HUES48 (cell line): ENCODE measurements at regions not wholly inside any gene's neighbourhood (a gene's known extent, or its start where the extent isn't known, plus 50 kb on each side); places are given as distances from the start of the nearest gene placed in this dataset.

ENCODE experiments used
- H3K27ac ChIP-seq: one replicate; pipeline ENCODE4 v1.7.0; 2013; ENCODE audit warnings: low read depth, low read length, inconsistent platforms
- H3K27me3 ChIP-seq: 2 replicates; pipeline ENCODE4 v1.6.1; 2013; ENCODE audit warnings: mild to moderate bottlenecking, low read length; ENCODE audit not compliant: control insufficient read depth, insufficient read depth
- H3K36me3 ChIP-seq: 2 replicates; pipeline ENCODE4 v1.6.1; 2013; ENCODE audit warnings: low read length; ENCODE audit not compliant: control insufficient read depth, insufficient read depth
- H3K4me1 ChIP-seq: 2 replicates; pipeline ENCODE4 v1.6.1; 2013; ENCODE audit warnings: mild to moderate bottlenecking, low read length; ENCODE audit not compliant: control insufficient read depth, insufficient read depth
- H3K4me3 ChIP-seq: 2 replicates; pipeline ENCODE4 v1.5.1; 2013; ENCODE audit warnings: mild to moderate bottlenecking, low read depth, low read length
- H3K9ac ChIP-seq: 2 replicates; pipeline ENCODE4 v1.6.1; 2013; ENCODE audit warnings: mild to moderate bottlenecking, low read depth, low read length, moderate library complexity
- H3K9me3 ChIP-seq: 2 replicates; pipeline ENCODE4 v1.6.1; 2013; ENCODE audit warnings: low read length; ENCODE audit not compliant: control insufficient read depth, insufficient read depth

DNA sequence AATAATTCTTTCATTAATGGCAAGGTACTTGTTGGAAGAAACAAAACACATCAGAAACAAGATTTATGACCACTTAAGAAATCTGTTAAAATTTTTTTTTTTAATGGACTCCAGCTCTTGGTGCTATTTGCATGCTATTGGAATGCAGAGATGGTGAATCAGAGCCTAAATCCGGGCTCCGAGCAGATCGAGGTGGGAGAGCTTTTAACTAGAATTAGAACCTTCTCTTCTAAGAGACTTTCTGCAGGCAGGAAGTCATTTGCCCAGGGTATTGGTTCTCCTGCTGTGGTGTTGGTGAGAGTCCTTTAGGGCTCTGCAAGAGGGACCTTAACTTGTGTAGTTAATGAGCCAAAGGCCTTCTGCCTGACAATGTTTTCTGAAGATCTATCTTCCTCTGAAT is 419.4 kb downstream of the SNAPC1 start:
- Histone ChIP-seq H3K36me3 (no peaks in the 10 kb centered on the region), H3K4me3 (no peak overlapping the region), H3K27ac (no peak overlapping the region), H3K4me1 (no peaks in the 10 kb centered on the region), H3K9ac (no peak overlapping the region), H3K9me3 (no peaks in the 10 kb centered on the region), H3K27me3 (no peaks in the 10 kb centered on the region)

DNA sequence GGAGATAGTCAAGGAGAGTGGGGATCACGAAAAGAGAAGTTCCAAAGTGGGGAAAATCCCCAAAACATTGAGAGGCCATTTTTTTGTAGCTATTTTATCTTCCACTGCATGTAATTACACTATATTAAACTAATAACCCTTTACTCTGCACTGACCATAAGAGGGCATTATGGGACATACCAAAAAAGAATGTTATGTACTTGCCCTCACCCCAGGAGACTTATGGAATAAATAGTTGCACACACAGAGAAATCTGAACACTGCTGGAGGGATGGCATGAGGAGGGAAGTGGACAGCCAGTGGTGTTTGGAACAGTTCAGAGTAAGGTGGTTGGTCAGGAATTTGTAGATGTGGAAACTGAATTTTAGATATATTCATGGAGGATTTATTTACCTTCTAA is 422.9 kb downstream of the SNAPC1 start:
- no peaks in the 10 kb centered on the region for H3K4me1 ChIP-seq
- H3K27ac ChIP-seq = no peak overlapping the region
- no peaks in the 10 kb centered on the region for H3K36me3 ChIP-seq
- H3K9ac ChIP-seq = no peak overlapping the region
- no peaks in the 10 kb centered on the region for H3K9me3 ChIP-seq
- H3K4me3 ChIP-seq = no peak overlapping the region
- no peaks in the 10 kb centered on the region for H3K27me3 ChIP-seq

DNA sequence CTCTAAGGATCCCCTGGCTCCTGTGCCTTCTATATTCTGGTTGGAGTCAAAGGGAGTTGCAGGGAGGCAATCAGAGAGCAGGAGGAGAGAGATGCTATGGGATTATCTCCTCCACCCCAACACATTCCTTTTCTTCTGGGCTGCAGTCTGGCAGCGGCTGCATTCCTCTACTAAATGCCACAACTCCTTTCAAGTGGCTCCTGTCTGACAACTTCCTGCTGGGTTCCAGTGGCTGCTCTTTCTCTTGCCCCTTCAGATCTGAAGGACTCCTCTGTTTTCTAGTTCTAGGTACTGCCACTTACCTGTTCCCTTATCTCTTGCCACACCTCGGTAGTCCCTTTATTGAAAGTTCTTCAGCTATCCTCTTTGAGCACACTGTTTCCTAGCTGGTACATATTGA is 425.0 kb downstream of the SNAPC1 start:
- H3K27ac ChIP-seq = no peak overlapping the region
- H3K36me3 ChIP-seq = no peaks in the 10 kb centered on the region
- H3K9ac ChIP-seq = no peak overlapping the region
- H3K4me1 ChIP-seq = no peaks in the 10 kb centered on the region
- H3K4me3 ChIP-seq = no peak overlapping the region
- no peaks in the 10 kb centered on the region for H3K27me3 ChIP-seq
- no peaks in the 10 kb centered on the region for H3K9me3 ChIP-seq

DNA sequence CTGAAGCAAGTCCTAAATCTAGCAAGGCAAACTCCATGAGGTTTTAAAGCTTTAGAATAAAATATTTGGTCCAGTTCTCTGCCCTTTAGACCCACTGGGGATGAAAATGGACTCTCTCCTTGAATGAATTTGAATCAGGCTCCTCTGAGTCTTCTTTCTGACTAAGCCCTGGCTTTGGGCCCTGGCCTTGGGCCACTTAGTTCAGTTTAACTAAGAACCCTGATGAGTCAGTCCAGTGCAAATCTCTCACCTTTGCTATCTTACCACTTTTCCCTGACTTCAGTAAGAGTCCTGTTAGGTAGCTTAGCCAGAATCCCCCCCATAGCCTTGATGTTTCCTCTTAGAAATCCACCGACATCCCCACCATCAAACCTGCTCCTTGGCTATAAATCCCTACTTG is 427.5 kb downstream of the SNAPC1 start:
- H3K9ac ChIP-seq = no peak overlapping the region
- H3K9me3 ChIP-seq = no peaks in the 10 kb centered on the region; the same call in 1 of the 2 replicates
- no peaks in the 10 kb centered on the region for H3K36me3 ChIP-seq
- no peaks in the 10 kb centered on the region for H3K4me1 ChIP-seq
- no peak overlapping the region for H3K27ac ChIP-seq
- no peaks in the 10 kb centered on the region for H3K27me3 ChIP-seq
- no peak overlapping the region for H3K4me3 ChIP-seq

DNA sequence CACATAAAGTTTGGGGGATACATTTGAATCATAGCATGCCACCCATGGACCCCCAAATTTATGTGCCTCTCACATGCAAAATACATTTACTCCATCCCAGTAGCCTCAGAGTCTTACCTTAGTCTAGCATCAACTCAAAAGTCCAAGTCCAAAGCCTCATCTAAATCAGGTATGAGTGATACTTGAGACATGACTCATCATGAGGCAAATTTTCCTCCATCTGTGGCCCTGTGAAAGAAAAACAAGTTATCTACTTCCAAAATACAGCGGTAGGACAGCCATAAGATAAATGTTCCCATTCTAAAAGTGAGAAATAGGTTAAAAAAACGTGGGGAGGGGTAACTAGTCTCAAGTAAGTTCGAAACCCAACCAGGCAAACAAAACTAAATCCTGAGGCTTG is 444.2 kb downstream of the SNAPC1 start:
- Histone ChIP-seq H3K27ac (no peak overlapping the region), H3K4me1 (no peaks in the 10 kb centered on the region), H3K27me3 (no peaks in the 10 kb centered on the region), H3K9ac (no peak overlapping the region), H3K4me3 (no peak overlapping the region), H3K36me3 (no peaks in the 10 kb centered on the region), H3K9me3 (peaks cover 12% of the 10 kb centered on the region)

DNA sequence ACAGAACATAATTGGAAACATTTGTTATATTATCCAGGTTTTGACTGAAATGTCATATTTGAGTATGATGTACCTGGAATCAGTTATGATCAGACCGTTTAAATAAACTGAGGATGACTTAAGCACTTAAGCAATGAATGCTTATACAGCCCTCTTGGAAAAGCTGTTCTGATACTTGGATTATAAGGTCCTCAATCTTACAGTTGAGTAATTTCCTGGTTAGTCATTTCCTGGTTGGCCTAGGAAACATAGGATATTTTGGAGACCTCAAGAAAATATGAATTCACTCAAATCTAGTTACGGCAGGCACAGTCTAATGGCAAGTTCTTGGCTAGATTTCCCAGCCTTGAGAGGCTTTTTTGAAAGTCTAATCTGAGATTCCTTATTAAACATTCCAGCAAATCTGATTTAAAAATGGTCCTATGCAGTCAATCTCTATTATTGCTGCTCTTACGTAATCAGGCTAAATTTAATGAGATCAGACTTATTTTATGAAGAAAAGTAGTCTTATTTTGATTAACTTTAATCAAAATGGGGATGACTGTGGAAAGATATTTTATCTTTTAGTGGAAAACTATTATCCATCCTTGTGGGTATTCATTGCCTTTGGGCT is 447.2 kb downstream of the SNAPC1 start:
- Histone ChIP-seq H3K4me1 (no peaks in the 10 kb centered on the region), H3K27ac (no peak overlapping the region)

DNA sequence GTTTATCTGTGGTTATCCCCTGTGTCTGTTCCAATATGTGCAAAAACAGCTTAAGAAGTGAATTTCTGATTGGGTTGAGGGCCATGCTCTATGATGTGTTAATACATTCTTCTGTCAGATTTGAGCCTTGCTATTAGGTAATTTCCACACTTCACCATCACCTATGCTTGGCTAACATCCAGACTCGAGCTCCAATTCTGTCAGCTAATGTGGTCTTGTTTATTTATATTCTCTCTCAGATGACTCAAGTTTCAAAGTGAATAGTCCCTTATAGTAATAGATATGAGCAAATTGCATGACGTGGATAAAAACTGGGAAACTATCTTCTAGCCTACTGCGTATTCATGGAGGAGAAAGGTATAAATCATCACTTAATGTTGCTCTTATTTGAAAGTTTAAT is 451.3 kb downstream of the SNAPC1 start:
- no peaks in the 10 kb centered on the region for H3K9me3 ChIP-seq
- H3K4me1 ChIP-seq = no peaks in the 10 kb centered on the region
- no peak overlapping the region for H3K4me3 ChIP-seq
- H3K9ac ChIP-seq = no peak overlapping the region
- H3K36me3 ChIP-seq = no peaks in the 10 kb centered on the region
- no peak overlapping the region for H3K27ac ChIP-seq
- H3K27me3 ChIP-seq = no peaks in the 10 kb centered on the region

More for the DNA sequence above, 447.2 kb downstream of the SNAPC1 start:
- H3K27me3 ChIP-seq = no peaks in the 10 kb centered on the region
- no peaks in the 10 kb centered on the region for H3K36me3 ChIP-seq
- H3K9ac ChIP-seq = no peak overlapping the region
- peaks cover 12% of the 10 kb centered on the region for H3K9me3 ChIP-seq
- H3K4me3 ChIP-seq = no peak overlapping the region

DNA sequence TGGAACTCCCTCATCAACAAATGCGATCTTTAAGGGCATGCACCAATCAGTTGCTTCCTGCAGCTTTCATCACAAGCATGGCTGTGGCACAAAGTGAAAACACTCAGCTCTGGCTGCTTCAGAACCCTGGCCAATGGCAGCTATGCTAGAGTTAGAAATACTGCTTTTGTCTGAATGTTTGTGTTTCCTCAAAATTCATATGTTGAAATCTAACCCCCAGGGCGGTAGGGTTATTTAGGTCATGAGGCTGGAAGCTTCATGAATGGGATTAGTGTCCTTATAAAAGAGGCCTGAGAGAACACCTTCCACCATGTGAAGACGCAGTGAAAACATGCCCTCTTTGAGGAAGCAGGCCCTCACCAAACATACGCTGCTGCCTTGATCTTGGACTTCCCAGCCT is 453.9 kb downstream of the SNAPC1 start:
- H3K27me3 ChIP-seq = no peaks in the 10 kb centered on the region
- no peak overlapping the region for H3K9ac ChIP-seq
- no peak overlapping the region for H3K27ac ChIP-seq
- no peak overlapping the region for H3K4me3 ChIP-seq
- H3K36me3 ChIP-seq = no peaks in the 10 kb centered on the region
- no peaks in the 10 kb centered on the region for H3K4me1 ChIP-seq
- no peaks in the 10 kb centered on the region for H3K9me3 ChIP-seq

DNA sequence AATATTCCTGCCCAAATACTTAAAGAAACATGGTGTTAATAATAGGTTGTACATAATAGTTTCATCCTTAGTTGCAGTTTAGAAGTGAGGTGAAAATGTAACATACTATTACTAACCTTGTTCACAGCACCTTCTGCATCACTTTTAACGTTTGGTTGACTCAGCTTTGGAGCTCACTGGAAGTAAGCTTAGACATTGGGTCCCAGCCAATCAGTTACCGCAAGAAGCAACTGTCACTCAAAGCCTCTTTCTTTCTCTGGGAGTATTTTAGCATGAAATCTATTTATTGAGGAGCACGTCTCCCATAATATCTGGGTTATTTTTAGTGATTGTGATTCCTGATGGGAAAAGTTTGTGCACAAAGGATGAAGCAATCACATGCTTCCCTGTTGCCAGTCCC is 472.6 kb downstream of the SNAPC1 start:
- Histone ChIP-seq H3K27ac (no peak overlapping the region), H3K4me1 (no peaks in the 10 kb centered on the region), H3K9me3 (peaks cover 27% of the 10 kb centered on the region), H3K36me3 (no peaks in the 10 kb centered on the region), H3K27me3 (no peaks in the 10 kb centered on the region), H3K9ac (no peak overlapping the region), H3K4me3 (no peak overlapping the region)

DNA sequence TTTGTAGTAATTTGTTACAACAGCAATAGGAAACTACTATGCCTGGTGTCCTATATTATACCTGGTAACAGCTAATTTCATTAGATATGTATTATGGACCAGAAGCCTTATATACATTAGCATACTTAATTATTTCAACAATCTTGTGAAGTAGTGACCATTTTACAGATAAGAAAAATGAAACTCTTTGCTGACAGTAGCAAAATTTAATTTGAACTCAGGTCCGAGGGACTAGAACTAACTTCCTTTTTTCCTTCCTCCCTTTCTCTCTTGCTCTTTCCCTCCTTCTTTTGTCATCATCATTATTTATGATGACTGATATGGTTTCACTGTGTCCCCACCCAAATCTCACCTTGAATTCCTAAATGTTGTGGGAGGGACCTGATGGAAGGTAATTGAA is 482.0 kb downstream of the SNAPC1 start:
- Histone ChIP-seq H3K9ac (no peak overlapping the region), H3K27ac (no peak overlapping the region), H3K36me3 (no peaks in the 10 kb centered on the region), H3K4me3 (no peak overlapping the region), H3K9me3 (no peaks in the 10 kb centered on the region), H3K4me1 (no peaks in the 10 kb centered on the region), H3K27me3 (no peaks in the 10 kb centered on the region)

DNA sequence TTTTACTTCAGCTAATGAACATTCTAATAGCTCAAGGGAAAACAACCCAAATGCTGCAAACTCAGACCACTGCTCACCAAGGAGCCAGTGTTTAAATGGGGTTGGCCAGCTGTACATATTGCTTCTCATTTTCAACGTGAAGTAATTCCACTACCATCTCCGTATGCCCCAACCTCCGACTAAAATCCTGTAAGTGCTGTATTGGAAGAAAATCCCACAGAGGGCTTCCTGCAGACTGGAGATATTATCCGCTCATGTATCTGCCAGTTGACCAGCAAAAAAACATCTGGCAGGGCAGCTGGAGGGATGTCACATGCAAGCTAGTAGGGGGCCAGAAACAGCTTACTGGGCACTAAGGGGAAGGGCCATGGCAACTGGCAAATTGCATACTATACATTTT is 485.0 kb downstream of the SNAPC1 start:
- Histone ChIP-seq H3K4me3 (no peak overlapping the region), H3K4me1 (no peaks in the 10 kb centered on the region), H3K27ac (no peak overlapping the region), H3K9me3 (no peaks in the 10 kb centered on the region), H3K36me3 (no peaks in the 10 kb centered on the region), H3K27me3 (no peaks in the 10 kb centered on the region), H3K9ac (no peak overlapping the region)

DNA sequence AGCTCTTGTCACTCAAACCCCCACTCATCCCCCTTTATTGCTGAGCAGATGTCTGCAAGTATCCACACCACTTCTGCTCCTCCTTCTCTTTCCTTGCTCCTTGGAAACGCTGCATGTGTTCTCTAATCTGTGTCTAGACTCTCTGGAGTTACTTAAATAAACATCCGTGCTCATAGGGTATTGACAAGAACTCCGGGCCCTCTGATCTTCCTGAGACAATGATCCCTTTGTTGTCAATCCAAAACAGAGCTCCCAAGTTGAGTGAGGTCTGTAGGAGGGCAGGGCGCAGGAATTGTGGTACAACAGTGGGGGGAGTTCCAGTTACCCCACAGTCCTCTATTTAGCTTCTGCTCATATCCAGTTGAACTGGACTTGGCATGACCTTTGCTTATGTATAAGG is 489.0 kb downstream of the SNAPC1 start:
- H3K4me3 ChIP-seq = no peak overlapping the region
- H3K27ac ChIP-seq = no peak overlapping the region
- no peaks in the 10 kb centered on the region for H3K4me1 ChIP-seq
- no peaks in the 10 kb centered on the region for H3K36me3 ChIP-seq
- no peak overlapping the region for H3K9ac ChIP-seq
- no peaks in the 10 kb centered on the region for H3K27me3 ChIP-seq
- H3K9me3 ChIP-seq = no peaks in the 10 kb centered on the region
